Adipocyte (in vitro differentiated cells): ENCODE measurements at regions not wholly inside any gene's neighbourhood (a gene's known extent, or its start where the extent isn't known, plus 50 kb on each side); places are given as distances from the start of the nearest gene placed in this dataset.
"Not testable (repeated sequence)": the region's sequence is repeated elsewhere in the genome, so short reads cannot be mapped to it uniquely, and the experiment has no call there.

Experiments
- DNase-seq: peaks from one replicate; pipeline ENCODE4 v3.0.0-alpha.2; 2015; ENCODE audit warnings: low read depth
- H3K27me3 ChIP-seq: replicated peaks from 2 replicates; pipeline ENCODE4 v1.7.0; 2013; ENCODE audit warnings: mild to moderate bottlenecking, low read length, moderate library complexity; ENCODE audit not compliant: control insufficient read depth, insufficient read depth
- H3K36me3 ChIP-seq: 2 replicates; pipeline ENCODE4 v1.7.0; 2013; ENCODE audit warnings: low read length, mild to moderate bottlenecking, moderate library complexity; ENCODE audit not compliant: control insufficient read depth, insufficient read depth, severe bottlenecking
- H3K4me1 ChIP-seq: 2 replicates; pipeline ENCODE4 v1.7.0; 2013; ENCODE audit warnings: mild to moderate bottlenecking, low read length, moderate library complexity; ENCODE audit not compliant: control insufficient read depth, insufficient read depth
- H3K4me3 ChIP-seq: 2 replicates; pipeline ENCODE4 v1.7.0; 2013; ENCODE audit warnings: mild to moderate bottlenecking, low read length, moderate library complexity
- H3K9ac ChIP-seq: 2 replicates; pipeline ENCODE4 v1.7.0; 2013; ENCODE audit warnings: mild to moderate bottlenecking, low read length, moderate library complexity
- H3K9me3 ChIP-seq: 2 replicates; pipeline ENCODE4 v1.7.0; 2013; ENCODE audit warnings: mild to moderate bottlenecking, low read length, moderate library complexity; ENCODE audit not compliant: control insufficient read depth

DNA sequence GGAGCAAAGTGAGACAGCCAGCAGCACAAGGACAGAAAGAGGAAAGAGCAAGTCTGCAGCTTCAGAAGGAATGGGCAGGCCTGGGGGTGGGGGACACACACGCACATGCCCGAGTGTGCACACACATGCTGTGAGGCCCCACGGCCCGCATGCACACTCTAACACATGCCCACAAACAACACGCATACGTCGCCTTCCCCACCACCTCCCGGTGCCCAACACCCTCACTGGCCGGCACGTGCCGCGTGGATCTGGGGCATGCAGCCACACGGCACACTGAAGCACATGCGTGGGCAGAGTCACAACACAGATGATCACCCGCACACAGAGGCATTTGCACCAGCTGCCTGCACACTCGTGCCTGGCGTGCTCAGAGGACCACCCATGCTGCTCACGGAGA is 161.5 kb downstream of the GOLGA6L4 start:
- H3K4me1 ChIP-seq, DNase-seq, H3K4me3 ChIP-seq, H3K9me3 ChIP-seq, H3K36me3 ChIP-seq, H3K9ac ChIP-seq, H3K27me3 ChIP-seq: not testable (repeated sequence)

DNA sequence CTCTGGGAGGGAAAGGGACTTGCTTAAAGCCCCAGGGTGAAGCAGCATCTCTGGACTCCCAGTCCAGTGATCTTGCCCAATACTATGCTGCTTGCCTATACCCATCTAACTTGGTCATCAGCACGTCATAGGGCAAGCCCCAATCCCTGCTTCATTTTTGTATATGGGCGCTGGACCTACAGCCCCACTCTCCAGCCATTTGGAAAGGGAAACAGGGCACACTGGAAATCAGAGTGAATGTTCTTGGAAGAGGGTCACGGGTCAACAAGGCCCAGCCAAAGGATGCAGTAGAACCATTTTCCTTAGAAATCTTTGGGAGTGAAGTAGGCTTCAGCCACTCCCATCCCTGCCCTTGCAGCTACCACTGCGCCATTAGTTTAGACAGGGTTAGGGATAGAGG is 162.5 kb downstream of the GOLGA6L4 start:
- not testable (repeated sequence) for H3K4me3 ChIP-seq, H3K9me3 ChIP-seq, H3K9ac ChIP-seq, H3K36me3 ChIP-seq, H3K27me3 ChIP-seq, H3K4me1 ChIP-seq, DNase-seq

DNA sequence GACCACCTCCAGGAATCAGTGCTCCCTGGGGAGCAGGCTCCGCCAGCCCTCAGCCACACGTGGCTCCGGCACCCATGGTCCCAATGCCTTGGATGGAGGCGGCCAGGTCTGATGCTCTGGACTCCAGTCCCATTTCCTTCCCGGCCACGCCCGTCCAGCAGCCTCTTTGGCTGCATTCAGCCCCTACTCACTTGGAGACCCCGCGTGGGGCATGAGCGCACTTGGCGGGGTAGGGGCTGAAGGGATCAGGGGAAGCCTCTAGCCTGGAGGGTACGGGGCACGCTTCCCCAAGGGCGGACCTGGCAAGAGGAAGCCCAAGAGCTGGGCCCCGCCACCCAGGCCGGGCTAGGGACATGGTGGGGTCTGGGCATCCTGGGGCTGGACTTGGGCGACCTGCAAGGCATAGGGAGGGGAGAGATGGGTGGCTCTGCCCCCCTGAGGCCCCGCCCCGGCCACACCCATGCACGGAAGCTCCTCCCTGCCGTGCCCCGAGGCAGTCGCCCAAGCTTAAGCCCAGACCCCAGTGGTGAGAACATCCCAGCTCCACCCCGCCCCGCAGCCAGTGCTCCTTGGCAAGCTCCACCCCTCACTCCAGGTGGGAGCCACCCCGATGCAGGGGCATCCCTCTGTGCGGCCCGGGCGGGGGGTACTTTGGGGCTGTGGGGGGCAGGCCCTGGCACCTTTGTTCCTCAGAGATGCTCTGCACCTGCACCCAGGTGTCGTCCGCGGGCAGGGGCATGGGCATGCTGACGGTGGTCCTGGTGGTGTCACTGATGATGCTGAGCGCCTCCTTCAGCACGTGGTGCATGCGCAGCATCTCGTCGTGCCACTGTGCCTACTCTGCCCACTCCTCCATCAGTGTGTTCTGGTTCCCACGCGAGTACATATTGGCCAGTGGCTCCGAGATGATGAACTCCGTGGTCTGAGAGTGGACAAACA is 163.5 kb downstream of the GOLGA6L4 start:
- no peak for DNase-seq
- Histone ChIP-seq H3K27me3 (no peaks in the 10 kb centered on the region), H3K4me1 (no peaks in the 10 kb centered on the region), H3K9ac (no peak overlapping the region), H3K9me3 (no peaks in the 10 kb centered on the region), H3K36me3 (no peaks in the 10 kb centered on the region), H3K4me3 (no peak overlapping the region)

DNA sequence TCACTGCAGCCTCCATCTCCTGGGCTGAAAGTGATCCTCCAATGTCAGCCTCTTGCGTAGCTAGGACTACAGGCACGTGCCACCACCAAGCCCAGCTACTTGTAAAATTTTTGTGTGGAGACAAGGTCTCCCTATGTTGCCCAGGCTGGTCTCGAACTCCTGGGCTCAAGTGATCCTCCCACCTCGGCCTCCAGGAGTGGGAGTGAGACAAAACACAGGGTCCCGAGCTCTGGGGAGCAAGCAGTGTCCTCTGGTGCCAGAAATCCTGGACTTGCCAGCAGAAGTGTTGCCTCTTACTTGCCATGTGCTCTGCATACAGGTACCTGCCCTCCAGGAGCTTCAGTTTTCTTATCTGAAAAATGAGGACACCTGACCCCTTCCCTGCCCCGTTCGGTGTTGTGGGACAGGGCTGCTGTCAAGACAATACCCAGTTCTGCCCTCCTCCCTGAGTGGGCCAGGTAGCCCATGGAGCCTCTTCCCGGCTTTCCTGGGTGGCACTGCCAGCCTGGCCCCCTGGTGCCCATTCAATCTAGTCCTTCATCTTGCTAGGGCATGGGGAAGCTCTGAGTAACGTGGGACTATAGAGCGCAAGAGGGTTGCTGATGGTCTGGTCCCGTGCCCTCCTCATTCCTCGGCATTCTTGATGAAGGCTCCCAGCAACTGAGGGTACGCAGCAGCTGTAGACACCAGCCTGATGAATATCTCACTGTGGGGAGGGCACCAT is 164.6 kb downstream of the GOLGA6L4 start:
- H3K36me3 ChIP-seq, result no peaks in the 10 kb centered on the region
- H3K27me3 ChIP-seq, result no peaks in the 10 kb centered on the region
- no peak overlapping the region for H3K4me3 ChIP-seq
- no peak for DNase-seq
- no peaks in the 10 kb centered on the region for H3K4me1 ChIP-seq
- no peak overlapping the region for H3K9ac ChIP-seq
- H3K9me3 ChIP-seq, result no peaks in the 10 kb centered on the region

DNA sequence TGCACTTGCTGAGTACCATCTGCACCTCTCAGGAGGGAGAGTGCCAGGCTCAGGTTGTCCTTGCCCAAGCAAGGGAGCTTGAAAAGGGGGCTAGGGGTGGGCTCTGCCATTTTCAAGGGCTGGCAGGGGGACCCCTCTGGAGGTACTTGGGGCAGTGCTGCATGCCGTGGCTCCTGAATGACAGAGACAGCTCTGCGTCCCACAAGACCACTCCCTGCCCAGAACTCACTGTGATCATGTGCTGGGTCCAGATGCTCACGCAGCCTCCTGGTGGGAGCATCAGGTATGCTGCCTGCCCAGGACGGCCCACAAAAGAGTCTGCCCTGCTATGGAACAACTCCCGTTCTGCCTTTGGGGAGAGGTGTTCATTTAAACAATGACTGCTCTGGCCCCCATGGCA is 165.2 kb downstream of the GOLGA6L4 start:
- Histone ChIP-seq H3K36me3 (no peaks in the 10 kb centered on the region), H3K27me3 (no peaks in the 10 kb centered on the region), H3K4me1 (no peaks in the 10 kb centered on the region), H3K9me3 (no peaks in the 10 kb centered on the region), H3K4me3 (no peak overlapping the region), H3K9ac (no peak overlapping the region)
- no peak for DNase-seq

DNA sequence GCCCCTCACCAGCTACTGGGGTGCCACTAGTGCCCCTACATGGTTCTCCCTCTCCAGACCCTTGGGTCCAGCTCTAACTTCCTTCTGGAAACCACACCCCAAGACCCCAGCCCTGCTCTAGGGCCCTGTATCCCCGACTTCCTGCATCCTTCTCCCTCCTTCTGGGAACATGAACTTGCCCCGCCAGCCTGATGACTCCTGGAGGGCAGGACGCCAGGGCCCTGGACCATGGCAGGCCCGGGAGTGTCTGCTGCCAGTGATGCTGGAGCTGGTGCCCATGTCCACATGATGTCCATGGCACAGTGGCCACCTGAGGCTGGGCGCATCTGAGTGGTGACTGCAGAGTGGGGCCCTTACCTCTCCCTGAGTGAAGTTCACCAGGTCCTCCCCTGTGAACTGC is 165.9 kb downstream of the GOLGA6L4 start:
- not testable (repeated sequence) for H3K4me3 ChIP-seq, DNase-seq, H3K4me1 ChIP-seq, H3K36me3 ChIP-seq, H3K9ac ChIP-seq, H3K9me3 ChIP-seq, H3K27me3 ChIP-seq

DNA sequence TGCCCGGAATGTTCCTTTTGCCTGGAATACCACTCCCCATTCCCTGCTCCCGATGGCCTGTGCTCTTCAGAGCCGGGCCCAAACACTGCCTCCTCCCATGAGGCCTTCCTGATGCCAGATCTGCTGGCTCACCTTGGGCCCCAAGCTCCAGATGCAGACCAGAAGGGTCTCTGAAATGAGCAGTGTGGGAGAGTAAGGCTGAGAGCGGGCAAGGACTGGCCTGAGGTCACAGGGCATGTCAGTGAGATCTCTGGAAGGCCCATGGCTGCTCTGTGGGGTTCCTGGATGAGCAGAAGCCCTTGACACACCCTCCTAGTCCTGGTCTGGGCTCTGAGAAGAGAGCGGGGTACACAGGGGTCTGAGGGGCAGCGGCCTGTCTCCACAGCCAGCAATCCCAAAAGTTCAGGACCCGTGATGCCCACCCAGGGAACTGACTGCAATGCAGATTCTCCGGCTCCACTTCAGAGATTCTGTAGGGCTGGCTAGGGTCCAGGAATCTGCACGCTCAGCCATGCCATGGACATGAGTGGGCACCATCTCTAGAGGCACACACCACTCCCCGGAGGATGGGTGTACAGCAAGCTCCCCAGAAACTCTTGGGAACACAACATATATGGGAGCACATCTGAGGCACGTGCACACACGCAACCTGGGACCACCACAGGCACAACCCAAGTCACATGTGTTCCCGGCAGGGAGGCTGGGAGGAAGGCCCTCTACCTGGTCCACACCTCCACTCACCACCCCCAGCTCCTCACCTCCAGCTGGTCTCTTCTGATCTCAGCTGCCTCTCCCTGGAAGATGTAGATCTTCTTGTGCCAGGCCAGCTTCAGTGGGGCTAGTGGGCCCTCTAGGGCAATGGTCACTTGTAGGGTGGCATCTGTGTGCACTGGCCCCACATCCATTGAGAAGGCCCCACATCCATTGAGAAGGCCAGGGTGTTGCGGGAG is 166.6 kb downstream of the GOLGA6L4 start:
- not testable (repeated sequence) for H3K4me1 ChIP-seq, H3K27me3 ChIP-seq, H3K36me3 ChIP-seq, H3K9me3 ChIP-seq, H3K9ac ChIP-seq, DNase-seq, H3K4me3 ChIP-seq

DNA sequence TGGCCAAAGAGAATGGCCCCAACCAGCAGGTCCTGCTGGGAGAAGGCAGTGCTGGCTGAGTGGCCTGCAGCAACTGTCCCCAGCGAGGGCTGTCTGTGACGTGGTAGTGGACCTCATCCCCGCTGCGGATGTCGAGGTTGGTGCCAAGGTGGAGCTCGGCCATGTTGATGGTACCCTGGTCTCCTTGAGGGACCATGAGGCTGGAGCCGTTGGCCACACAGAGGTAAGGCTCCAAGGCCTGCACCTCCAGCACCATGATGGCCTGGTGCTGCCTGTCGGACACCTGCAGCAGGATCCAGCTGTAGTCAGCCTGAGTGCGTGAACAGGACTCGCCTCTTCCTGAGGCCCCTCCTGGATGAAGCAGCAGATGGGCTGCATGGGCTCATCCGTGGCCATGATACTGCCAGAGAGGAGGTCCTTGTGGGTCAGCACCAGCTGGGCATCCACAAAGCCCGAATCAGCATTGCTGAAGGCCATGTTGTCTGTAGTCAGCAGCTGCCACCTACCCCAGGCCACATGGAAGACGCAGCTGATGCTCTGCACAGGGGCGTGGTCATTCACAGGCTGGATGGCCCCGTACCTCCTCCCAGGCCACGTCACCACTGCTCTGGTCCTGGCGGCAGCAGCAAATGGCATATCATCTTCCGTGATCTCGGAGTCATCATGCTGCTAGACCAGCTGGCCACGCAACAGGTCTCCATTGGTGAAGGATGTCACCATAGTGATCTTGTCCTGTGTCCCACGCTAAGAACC is 167.5 kb downstream of the GOLGA6L4 start:
- DNase-seq, result no peak
- H3K4me3 ChIP-seq, result no peak overlapping the region
- H3K9me3 ChIP-seq, result no peaks in the 10 kb centered on the region
- H3K4me1 ChIP-seq, result no peaks in the 10 kb centered on the region
- H3K36me3 ChIP-seq, result no peaks in the 10 kb centered on the region
- no peaks in the 10 kb centered on the region for H3K27me3 ChIP-seq
- H3K9ac ChIP-seq, result no peak overlapping the region

DNA sequence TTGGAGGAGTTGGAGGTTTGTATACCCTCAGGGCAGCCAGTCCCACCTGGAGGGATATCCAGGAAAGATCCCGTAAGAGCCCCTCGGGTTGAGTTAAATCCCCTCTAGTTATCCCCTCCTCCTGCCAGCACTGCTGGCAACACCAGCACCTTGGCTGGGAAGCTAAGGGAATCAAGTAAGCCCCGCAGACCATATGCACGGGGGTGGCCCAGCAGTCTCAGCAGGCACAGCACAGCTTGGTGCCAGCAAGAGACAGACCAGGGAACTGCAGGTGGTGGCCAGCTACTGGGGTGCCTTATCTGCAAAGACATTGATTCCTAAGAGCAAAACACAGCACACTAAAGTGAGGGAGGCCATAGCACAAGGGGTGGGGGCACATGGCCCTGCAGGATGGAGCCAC is 173.8 kb downstream of the GOLGA6L4 start:
- not testable (repeated sequence) for H3K4me1 ChIP-seq, DNase-seq, H3K9ac ChIP-seq, H3K27me3 ChIP-seq, H3K9me3 ChIP-seq, H3K36me3 ChIP-seq, H3K4me3 ChIP-seq

DNA sequence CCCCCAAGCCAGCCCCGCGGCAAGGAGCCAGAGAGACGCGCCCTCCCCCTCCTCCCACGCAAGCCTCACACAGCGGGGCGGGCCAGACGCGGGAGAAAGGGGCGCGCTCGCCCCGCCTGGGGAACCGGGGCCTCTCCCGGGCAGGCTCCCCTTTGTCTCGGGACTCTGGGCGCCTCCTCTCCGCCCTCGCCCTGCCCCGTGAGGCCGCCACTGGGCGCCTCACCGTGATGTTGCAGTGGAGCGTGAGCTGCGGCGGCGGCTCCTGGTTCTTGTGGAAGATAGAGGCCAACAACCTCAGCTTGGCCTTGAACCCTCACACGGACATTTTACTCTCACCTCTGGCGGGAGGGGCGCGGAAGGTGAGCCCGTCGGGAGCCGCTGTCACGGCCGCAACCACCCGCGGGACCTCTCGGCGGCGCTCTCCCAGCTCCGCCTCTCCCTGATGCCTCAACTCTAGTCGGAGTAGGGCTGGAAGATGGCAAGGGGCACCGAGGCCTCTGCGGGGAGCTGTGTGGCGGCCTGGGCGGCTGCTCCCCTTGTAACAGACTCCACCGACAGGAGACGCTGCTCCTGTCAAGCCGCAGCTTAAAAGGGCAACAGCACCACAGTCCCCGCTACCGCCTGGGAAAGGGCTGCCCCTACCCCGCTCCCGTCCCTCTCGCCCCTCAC is 179.2 kb upstream of the ZSCAN2 start:
- not testable (repeated sequence) for H3K36me3 ChIP-seq, DNase-seq, H3K9ac ChIP-seq, H3K4me3 ChIP-seq, H3K9me3 ChIP-seq, H3K27me3 ChIP-seq, H3K4me1 ChIP-seq
